ENCODE measurements at regions not wholly inside any gene's neighbourhood (a gene's known extent, or its start where the extent isn't known, plus 50 kb on each side); places are given as distances from the start of the nearest gene placed in this dataset.

- TF ChIP-seq POLR2A (IDR thresholded peaks at IDR 0.05): no peak
- no peak for TF ChIP-seq CTCF (IDR thresholded peaks at IDR 0.05)
Measured at GRCh38 chr22:27255580-27255979, 546.0 kb downstream of the MN1 start.

All from adrenal gland (tissue), 5 donors.